BE2C (cell line): ENCODE measurements at regions not wholly inside any gene's neighbourhood (a gene's known extent, or its start where the extent isn't known, plus 50 kb on each side); places are given as distances from the start of the nearest gene placed in this dataset.

ENCODE experiments used
- DNase-seq: peaks from one replicate; pipeline ENCODE4 v3.0.0-alpha.2; 2020
- H3K27me3 ChIP-seq: fragments of 250-450 bp; sonication (Bioruptor Pico); 2 replicates; pipeline ENCODE4 v1.5.1; 2020; ENCODE audit warnings: mild to moderate bottlenecking
- H3K36me3 ChIP-seq: fragments of 250-450 bp; sonication (Bioruptor Pico); 2 replicates; pipeline ENCODE4 v1.5.1; 2020; ENCODE audit warnings: mild to moderate bottlenecking
- H3K4me1 ChIP-seq: fragments of 250-450 bp; sonication (Bioruptor Pico); 2 replicates; pipeline ENCODE4 v1.5.1; 2020
- H3K4me3 ChIP-seq: 2 replicates; pipeline ENCODE4 v1.5.1; 2011; ENCODE audit warnings: low read depth, low read length
- H3K9me3 ChIP-seq: fragments of 250-450 bp; sonication (Bioruptor Pico); 2 replicates; pipeline ENCODE4 v1.5.1; 2020
- CTCF ChIP-seq: IDR thresholded peaks from 2 replicates; pipeline ENCODE4 v1.5.1; 2012; ENCODE audit warnings: mild to moderate bottlenecking, low read depth, low read length

GRCh38 chr2:236706288-236706687, 136.7 kb downstream of the ACKR3 start:
- no peak for TF ChIP-seq CTCF
- Histone ChIP-seq H3K9me3 (no peaks in the 10 kb centered on the region), H3K4me1 (no peaks in the 10 kb centered on the region), H3K27me3 (peaks cover 4% of the 10 kb centered on the region; the same call in 1 of the 2 replicates), H3K4me3 (no peak overlapping the region), H3K36me3 (no peaks in the 10 kb centered on the region)
- no peak for DNase-seq

GRCh38 chr2:236706803-236707202, 137.2 kb downstream of the ACKR3 start:
- Histone ChIP-seq H3K27me3 (peaks cover 4% of the 10 kb centered on the region; the same call in 1 of the 2 replicates), H3K36me3 (no peaks in the 10 kb centered on the region), H3K4me1 (no peaks in the 10 kb centered on the region), H3K4me3 (no peak overlapping the region), H3K9me3 (no peaks in the 10 kb centered on the region)
- no peak for DNase-seq
- no peak for TF ChIP-seq CTCF

GRCh38 chr2:236711440-236711839, 141.8 kb downstream of the ACKR3 start:
- no peak for DNase-seq
- no peaks in the 10 kb centered on the region for H3K9me3 ChIP-seq
- no peak for TF ChIP-seq CTCF

GRCh38 chr2:236712304-236712703, 142.7 kb downstream of the ACKR3 start:
- H3K36me3 ChIP-seq = no peaks in the 10 kb centered on the region
- H3K27me3 ChIP-seq = peaks cover 30% of the 10 kb centered on the region
- TF ChIP-seq CTCF = no peak
- H3K9me3 ChIP-seq = no peaks in the 10 kb centered on the region
- no peak overlapping the region for H3K4me3 ChIP-seq
- no peak for DNase-seq
- no peaks in the 10 kb centered on the region for H3K4me1 ChIP-seq

More at GRCh38 chr2:236711440-236711839, 141.8 kb downstream of the ACKR3 start:
- H3K27me3 ChIP-seq = peaks cover 21% of the 10 kb centered on the region
- H3K4me3 ChIP-seq = no peak overlapping the region
- H3K4me1 ChIP-seq = no peaks in the 10 kb centered on the region
- H3K36me3 ChIP-seq = no peaks in the 10 kb centered on the region

GRCh38 chr2:236712961-236713673, 143.5 kb downstream of the ACKR3 start:
- no peak overlapping the region for H3K4me3 ChIP-seq
- H3K9me3 ChIP-seq = no peaks in the 10 kb centered on the region
- peaks cover 33% of the 10 kb centered on the region for H3K27me3 ChIP-seq
- no peaks in the 10 kb centered on the region for H3K36me3 ChIP-seq
- TF ChIP-seq CTCF = no peak
- H3K4me1 ChIP-seq = no peaks in the 10 kb centered on the region
- DNase-seq = no peak

- H3K36me3 ChIP-seq = no peaks in the 10 kb centered on the region
- DNase-seq = no peak
- peaks cover 39% of the 10 kb centered on the region for H3K27me3 ChIP-seq
- TF ChIP-seq CTCF = no peak
- H3K9me3 ChIP-seq = no peaks in the 10 kb centered on the region
- no peak overlapping the region for H3K4me3 ChIP-seq
- H3K4me1 ChIP-seq = no peaks in the 10 kb centered on the region
These were observed 144.5 kb downstream of the ACKR3 start for GRCh38 chr2:236714080-236714479.
